HUES6 (cell line): ENCODE measurements at regions not wholly inside any gene's neighbourhood (a gene's known extent, or its start where the extent isn't known, plus 50 kb on each side); places are given as distances from the start of the nearest gene placed in this dataset.

Source experiments
- H3K27ac ChIP-seq: 2 replicates; pipeline ENCODE4 v1.7.0; 2013; ENCODE audit warnings: low read depth, mild to moderate bottlenecking, low read length, inconsistent platforms
- H3K27me3 ChIP-seq: 2 replicates; pipeline ENCODE4 v1.6.1; 2013; ENCODE audit warnings: low read length; ENCODE audit not compliant: control insufficient read depth, insufficient read depth
- H3K36me3 ChIP-seq: 2 replicates; pipeline ENCODE4 v1.6.1; 2013; ENCODE audit warnings: low read length; ENCODE audit not compliant: control insufficient read depth, insufficient read depth
- H3K4me1 ChIP-seq: 2 replicates; pipeline ENCODE4 v1.6.1; 2013; ENCODE audit warnings: low read length; ENCODE audit not compliant: control insufficient read depth, insufficient read depth
- H3K4me3 ChIP-seq: 2 replicates; pipeline ENCODE4 v1.5.1; 2013; ENCODE audit warnings: low read depth, low read length
- H3K9ac ChIP-seq: one replicate; pipeline ENCODE4 v1.6.1; 2013; ENCODE audit warnings: mild to moderate bottlenecking, low read length
- H3K9me3 ChIP-seq: 2 replicates; pipeline ENCODE4 v1.6.1; 2013; ENCODE audit warnings: low read depth, low read length; ENCODE audit not compliant: control insufficient read depth, insufficient read depth

GRCh38 chr12:105423237-105423636 lies 92.7 kb downstream of the C12orf75 start:
- Histone ChIP-seq H3K4me3 (no peak overlapping the region), H3K27me3 (no peaks in the 10 kb centered on the region), H3K4me1 (peaks cover 2% of the 10 kb centered on the region; the same call in 1 of the 2 replicates), H3K27ac (no peak overlapping the region), H3K36me3 (no peaks in the 10 kb centered on the region), H3K9me3 (no peaks in the 10 kb centered on the region), H3K9ac (no peak overlapping the region)

GRCh38 chr12:105423921-105424320 lies 93.4 kb downstream of the C12orf75 start:
- H3K27ac ChIP-seq, result no peak overlapping the region
- no peaks in the 10 kb centered on the region for H3K27me3 ChIP-seq
- H3K9me3 ChIP-seq, result no peaks in the 10 kb centered on the region
- no peak overlapping the region for H3K4me3 ChIP-seq
- H3K4me1 ChIP-seq, result no peaks in the 10 kb centered on the region
- no peaks in the 10 kb centered on the region for H3K36me3 ChIP-seq
- no peak overlapping the region for H3K9ac ChIP-seq

- no peaks in the 10 kb centered on the region for H3K4me1 ChIP-seq
- H3K36me3 ChIP-seq, result no peaks in the 10 kb centered on the region
- no peak overlapping the region for H3K9ac ChIP-seq
- no peak overlapping the region for H3K4me3 ChIP-seq
- H3K9me3 ChIP-seq, result no peaks in the 10 kb centered on the region
- H3K27me3 ChIP-seq, result no peaks in the 10 kb centered on the region
- H3K27ac ChIP-seq, result no peak overlapping the region
Measured at GRCh38 chr12:105425254-105426174, 95.0 kb downstream of the C12orf75 start.

DNA sequence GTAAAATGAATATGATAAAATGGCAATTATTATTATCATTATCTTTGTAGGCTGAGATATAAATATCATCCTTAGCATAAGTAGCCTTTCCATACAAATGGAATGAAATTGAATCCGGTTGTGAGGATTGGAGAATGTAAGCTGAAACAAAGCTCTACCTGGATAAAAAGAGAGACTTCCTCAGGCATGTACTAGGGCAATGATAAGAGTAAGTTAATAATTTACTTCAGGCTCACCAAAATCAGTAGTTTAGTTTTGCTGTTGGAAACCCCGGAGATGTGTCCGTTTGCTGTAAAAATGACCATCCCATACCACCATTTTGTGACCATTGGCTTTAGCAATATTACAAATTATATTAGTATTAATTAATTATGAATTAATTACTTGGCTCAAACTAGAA lies 96.3 kb downstream of the C12orf75 start:
- no peaks in the 10 kb centered on the region for H3K27me3 ChIP-seq
- H3K27ac ChIP-seq, result no peak overlapping the region
- H3K36me3 ChIP-seq, result no peaks in the 10 kb centered on the region
- no peaks in the 10 kb centered on the region for H3K4me1 ChIP-seq
- H3K4me3 ChIP-seq, result no peak overlapping the region
- no peak overlapping the region for H3K9ac ChIP-seq
- H3K9me3 ChIP-seq, result no peaks in the 10 kb centered on the region

DNA sequence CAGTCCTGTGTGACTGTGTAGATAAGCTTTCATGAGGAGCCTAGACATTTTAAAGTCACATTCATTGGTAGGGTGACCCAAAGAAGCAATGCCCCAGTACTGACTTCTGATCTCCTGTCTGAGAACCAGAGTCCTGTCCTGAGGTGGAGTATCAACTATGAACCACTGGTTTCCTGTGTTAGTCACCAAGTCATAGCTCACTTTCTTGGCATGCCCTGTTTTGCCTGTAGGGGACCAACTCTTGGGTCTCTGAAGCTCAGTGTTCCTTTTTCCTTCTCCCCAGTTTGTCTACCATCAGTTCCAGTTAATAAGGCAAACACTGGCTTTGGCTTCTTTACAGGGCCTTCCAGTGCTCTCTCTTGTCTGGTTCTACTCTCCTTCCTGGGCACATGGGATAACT lies 97.4 kb downstream of the C12orf75 start:
- H3K9ac ChIP-seq, result no peak overlapping the region
- no peaks in the 10 kb centered on the region for H3K4me1 ChIP-seq

DNA sequence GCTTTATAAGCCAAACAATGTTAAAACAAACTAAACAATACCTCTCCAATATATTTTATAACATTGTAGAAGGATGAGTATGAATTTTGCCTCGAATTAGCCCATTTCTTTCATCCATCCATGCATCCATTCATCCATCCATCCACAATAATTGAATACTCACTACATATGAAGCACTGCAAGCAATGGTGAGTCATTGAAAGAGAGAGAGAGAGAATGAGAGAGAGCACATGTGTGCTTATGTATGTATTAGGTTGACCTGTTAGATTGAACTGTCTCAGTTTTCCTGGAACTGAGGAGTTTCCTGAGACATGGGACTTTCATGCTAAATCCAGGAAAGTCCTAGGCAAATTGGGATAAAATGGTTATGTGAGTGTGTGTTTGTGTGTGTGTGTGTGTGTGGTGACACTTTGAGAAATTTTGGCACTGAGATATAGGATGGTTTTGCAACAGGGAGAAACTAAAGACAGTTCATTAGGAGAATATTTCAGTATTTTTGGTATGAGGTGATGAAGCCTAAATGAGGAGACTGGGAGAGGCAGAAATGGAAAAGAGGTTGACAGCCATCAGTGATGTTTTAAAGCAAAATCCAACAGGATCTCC lies 98.4 kb downstream of the C12orf75 start:
- Histone ChIP-seq H3K27ac (no peak overlapping the region), H3K4me3 (no peak overlapping the region), H3K27me3 (no peaks in the 10 kb centered on the region), H3K9me3 (no peaks in the 10 kb centered on the region), H3K9ac (no peak overlapping the region), H3K36me3 (no peaks in the 10 kb centered on the region), H3K4me1 (no peaks in the 10 kb centered on the region)

More for the DNA sequence above, 97.4 kb downstream of the C12orf75 start:
- no peaks in the 10 kb centered on the region for H3K27me3 ChIP-seq
- H3K27ac ChIP-seq, result no peak overlapping the region
- H3K4me3 ChIP-seq, result no peak overlapping the region
- no peaks in the 10 kb centered on the region for H3K36me3 ChIP-seq
- no peaks in the 10 kb centered on the region for H3K9me3 ChIP-seq

DNA sequence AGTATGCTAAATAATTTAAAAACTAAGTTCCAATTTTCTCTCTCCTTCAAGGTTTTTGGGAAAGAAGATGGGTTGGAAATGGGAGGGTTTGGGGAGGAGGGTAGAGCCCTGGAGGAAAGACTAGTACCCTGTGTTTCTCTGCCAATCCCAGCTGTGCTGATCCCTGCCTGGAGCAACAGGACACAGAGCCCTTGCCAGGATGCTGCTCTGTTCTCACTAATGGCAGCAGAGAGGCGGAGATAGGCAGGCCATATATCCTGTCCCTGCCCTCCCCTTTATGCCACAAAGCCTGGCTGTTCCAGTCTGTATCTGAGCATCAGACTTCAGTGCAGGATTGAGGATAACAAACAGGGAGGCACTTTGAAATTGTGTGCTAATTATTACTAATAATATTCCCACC lies 99.0 kb downstream of the C12orf75 start:
- Histone ChIP-seq H3K27ac (no peak overlapping the region), H3K27me3 (no peaks in the 10 kb centered on the region), H3K9me3 (no peaks in the 10 kb centered on the region), H3K9ac (no peak overlapping the region), H3K36me3 (no peaks in the 10 kb centered on the region), H3K4me3 (no peak overlapping the region), H3K4me1 (no peaks in the 10 kb centered on the region)

- Histone ChIP-seq H3K9me3 (no peaks in the 10 kb centered on the region), H3K36me3 (no peaks in the 10 kb centered on the region), H3K4me1 (no peaks in the 10 kb centered on the region), H3K27ac (no peak overlapping the region), H3K27me3 (no peaks in the 10 kb centered on the region), H3K4me3 (no peak overlapping the region), H3K9ac (no peak overlapping the region)
Measured at GRCh38 chr12:105431537-105432100, 101.1 kb downstream of the C12orf75 start.

GRCh38 chr12:105433804-105434203 lies 103.3 kb downstream of the C12orf75 start:
- no peak overlapping the region for H3K27ac ChIP-seq

GRCh38 chr12:105436636-105437035 lies 106.1 kb downstream of the C12orf75 start:
- Histone ChIP-seq H3K4me1 (no peaks in the 10 kb centered on the region), H3K9me3 (peaks cover 17% of the 10 kb centered on the region), H3K27me3 (no peaks in the 10 kb centered on the region), H3K36me3 (no peaks in the 10 kb centered on the region), H3K4me3 (no peak overlapping the region), H3K27ac (no peak overlapping the region), H3K9ac (no peak overlapping the region)

More at GRCh38 chr12:105433804-105434203, 103.3 kb downstream of the C12orf75 start:
- H3K27me3 ChIP-seq, result no peaks in the 10 kb centered on the region
- no peak overlapping the region for H3K4me3 ChIP-seq
- no peaks in the 10 kb centered on the region for H3K4me1 ChIP-seq
- no peaks in the 10 kb centered on the region for H3K36me3 ChIP-seq
- peaks cover 6% of the 10 kb centered on the region for H3K9me3 ChIP-seq
- no peak overlapping the region for H3K9ac ChIP-seq

GRCh38 chr12:105440037-105440664 lies 109.7 kb downstream of the C12orf75 start:
- no peaks in the 10 kb centered on the region for H3K36me3 ChIP-seq
- peaks cover 22% of the 10 kb centered on the region for H3K9me3 ChIP-seq
- H3K4me3 ChIP-seq, result no peak overlapping the region
- H3K9ac ChIP-seq, result no peak overlapping the region
- H3K4me1 ChIP-seq, result peaks cover 12% of the 10 kb centered on the region
- no peaks in the 10 kb centered on the region for H3K27me3 ChIP-seq
- H3K27ac ChIP-seq, result no peak overlapping the region
